ENCODE measurements at regions not wholly inside any gene's neighbourhood (a gene's known extent, or its start where the extent isn't known, plus 50 kb on each side); places are given as distances from the start of the nearest gene placed in this dataset.

- intact Hi-C loops (cut with DNase I; ENCODE audit: low total_unique reads): no loop called here
Observed at GRCh38 chrX:22399437-22400192, 126.9 kb downstream of the CBLL2 start.

GRCh38 chrX:22404297-22404696 lies 131.6 kb downstream of the CBLL2 start:
- no peak for DNase-seq
- Histone ChIP-seq H3K27ac (no peak overlapping the region), H3K27me3 (no peaks in the 10 kb centered on the region), H3K4me1 (no peaks in the 10 kb centered on the region), H3K4me3 (no peak overlapping the region), H3K36me3 (no peaks in the 10 kb centered on the region), H3K9me3 (no peaks in the 10 kb centered on the region)
- TF ChIP-seq, protein P1, sequence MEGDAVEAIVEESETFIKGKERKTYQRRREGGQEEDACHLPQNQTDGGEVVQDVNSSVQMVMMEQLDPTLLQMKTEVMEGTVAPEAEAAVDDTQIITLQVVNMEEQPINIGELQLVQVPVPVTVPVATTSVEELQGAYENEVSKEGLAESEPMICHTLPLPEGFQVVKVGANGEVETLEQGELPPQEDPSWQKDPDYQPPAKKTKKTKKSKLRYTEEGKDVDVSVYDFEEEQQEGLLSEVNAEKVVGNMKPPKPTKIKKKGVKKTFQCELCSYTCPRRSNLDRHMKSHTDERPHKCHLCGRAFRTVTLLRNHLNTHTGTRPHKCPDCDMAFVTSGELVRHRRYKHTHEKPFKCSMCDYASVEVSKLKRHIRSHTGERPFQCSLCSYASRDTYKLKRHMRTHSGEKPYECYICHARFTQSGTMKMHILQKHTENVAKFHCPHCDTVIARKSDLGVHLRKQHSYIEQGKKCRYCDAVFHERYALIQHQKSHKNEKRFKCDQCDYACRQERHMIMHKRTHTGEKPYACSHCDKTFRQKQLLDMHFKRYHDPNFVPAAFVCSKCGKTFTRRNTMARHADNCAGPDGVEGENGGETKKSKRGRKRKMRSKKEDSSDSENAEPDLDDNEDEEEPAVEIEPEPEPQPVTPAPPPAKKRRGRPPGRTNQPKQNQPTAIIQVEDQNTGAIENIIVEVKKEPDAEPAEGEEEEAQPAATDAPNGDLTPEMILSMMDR (IDR thresholded peaks at IDR 0.05): no peak
- no peak for TF ChIP-seq POLR2A (IDR thresholded peaks at IDR 0.05)
- intact Hi-C loops (cut with DNase I; ENCODE audit: low total_unique reads): no loop called here

More at GRCh38 chrX:22399437-22400192, 126.9 kb downstream of the CBLL2 start:
- no peaks in the 10 kb centered on the region for H3K27me3 ChIP-seq
- H3K4me1 ChIP-seq: no peaks in the 10 kb centered on the region
- no peak for TF ChIP-seq POLR2A (IDR thresholded peaks at IDR 0.05)
- TF ChIP-seq, protein P1 (IDR thresholded peaks at IDR 0.05): no peak
- H3K36me3 ChIP-seq: no peaks in the 10 kb centered on the region
- no peak for DNase-seq
- H3K4me3 ChIP-seq: no peak overlapping the region
- H3K27ac ChIP-seq: no peak overlapping the region
- no peaks in the 10 kb centered on the region for H3K9me3 ChIP-seq

DNA sequence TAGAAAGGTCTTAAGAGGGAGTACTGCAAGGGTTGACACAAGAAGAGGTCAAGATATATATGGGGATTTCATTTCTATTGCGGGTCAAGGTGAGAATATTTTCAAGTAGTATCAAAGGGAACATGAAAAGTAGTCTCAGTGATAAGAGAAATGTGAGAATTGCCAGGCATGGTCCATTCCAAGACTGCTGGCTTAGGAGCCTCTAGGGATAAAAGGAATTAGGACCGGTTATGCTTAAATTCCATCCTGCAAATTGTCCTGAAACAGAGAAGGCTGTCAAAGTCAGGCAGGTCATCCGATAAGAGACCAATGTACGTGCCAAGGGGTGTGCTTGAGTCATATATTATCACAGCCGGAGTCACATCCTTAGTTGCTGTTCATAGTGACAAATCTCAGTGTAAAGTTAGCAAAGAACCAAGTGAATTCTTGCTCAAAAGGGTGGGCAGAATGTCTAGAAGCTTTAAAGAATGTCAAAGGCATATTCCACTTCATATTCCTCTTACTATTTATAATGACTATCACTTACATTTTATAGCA lies 133.6 kb downstream of the CBLL2 start:
- H3K4me1 ChIP-seq: no peaks in the 10 kb centered on the region
- no peak for DNase-seq
- H3K4me3 ChIP-seq: no peak overlapping the region
- H3K27me3 ChIP-seq: no peaks in the 10 kb centered on the region
- H3K36me3 ChIP-seq: no peaks in the 10 kb centered on the region
- H3K27ac ChIP-seq: no peak overlapping the region
- no peaks in the 10 kb centered on the region for H3K9me3 ChIP-seq
- intact Hi-C loops (cut with DNase I; ENCODE audit: low total_unique reads): no loop called here
- TF ChIP-seq, protein P1 (IDR thresholded peaks at IDR 0.05): no peak
- no peak for TF ChIP-seq POLR2A (IDR thresholded peaks at IDR 0.05)

- Histone ChIP-seq H3K27me3 (no peaks in the 10 kb centered on the region), H3K9me3 (no peaks in the 10 kb centered on the region), H3K27ac (no peak overlapping the region), H3K36me3 (no peaks in the 10 kb centered on the region), H3K4me3 (no peak overlapping the region), H3K4me1 (no peaks in the 10 kb centered on the region)
- DNase-seq: no peak
- intact Hi-C loops (cut with DNase I; ENCODE audit: low total_unique reads): no loop called here
- no peak for TF ChIP-seq POLR2A (IDR thresholded peaks at IDR 0.05)
- TF ChIP-seq, protein P1 (IDR thresholded peaks at IDR 0.05): no peak
Observed at GRCh38 chrX:22409418-22409817, 136.7 kb downstream of the CBLL2 start.

DNA sequence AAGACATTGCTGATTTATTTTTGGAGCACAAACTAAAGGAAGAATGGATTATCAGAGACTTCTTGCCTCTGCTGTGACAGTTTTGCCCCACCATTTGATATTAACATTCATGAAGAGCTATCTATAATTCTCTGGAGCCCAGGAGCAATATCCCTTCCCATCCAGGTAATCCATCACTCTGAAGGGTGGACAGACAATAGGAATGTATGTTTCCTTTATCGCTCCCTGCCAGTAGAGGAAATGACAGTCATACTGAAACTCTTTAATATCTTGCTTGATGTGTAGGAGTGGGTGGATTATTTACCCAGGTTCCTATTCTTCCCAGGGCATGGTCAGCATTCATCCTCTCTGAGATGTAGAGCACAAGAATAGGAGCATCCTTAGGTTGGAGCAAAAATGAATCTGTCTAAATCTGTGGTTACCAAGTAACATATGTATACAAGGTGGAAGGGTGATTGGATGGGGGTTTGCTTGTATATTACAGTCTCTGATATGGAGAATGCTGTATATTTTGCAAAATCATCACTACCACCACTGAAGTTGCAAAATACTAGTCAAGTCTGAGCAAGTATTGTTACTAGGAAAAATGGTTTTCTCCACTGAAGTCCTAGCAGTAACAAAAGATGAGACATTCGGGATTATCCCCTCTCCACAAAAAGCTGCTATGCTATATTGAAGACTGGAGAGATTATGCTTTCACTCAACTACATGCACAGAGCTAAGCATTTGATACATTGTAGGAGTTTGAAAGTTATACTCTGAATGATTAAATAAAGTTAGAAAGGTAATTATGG lies 151.6 kb downstream of the CBLL2 start:
- TF ChIP-seq, protein P1 (IDR thresholded peaks at IDR 0.05): no peak
- no peak for TF ChIP-seq POLR2A (IDR thresholded peaks at IDR 0.05)
- Histone ChIP-seq H3K4me1 (no peaks in the 10 kb centered on the region), H3K27me3 (no peaks in the 10 kb centered on the region), H3K36me3 (no peaks in the 10 kb centered on the region), H3K9me3 (no peaks in the 10 kb centered on the region), H3K27ac (no peak overlapping the region), H3K4me3 (no peak overlapping the region)
- no peak for DNase-seq
- intact Hi-C loops (cut with DNase I; ENCODE audit: low total_unique reads): no loop called here

All from uterus (tissue), 3 donors.